GM21367 (cell line): ENCODE measurements at regions not wholly inside any gene's neighbourhood (a gene's known extent, or its start where the extent isn't known, plus 50 kb on each side); places are given as distances from the start of the nearest gene placed in this dataset.

Source experiments
- ATAC-seq: cut with Tn5 transposase; IDR thresholded peaks from one replicate; pipeline ENCODE4 v1.9.1; 2021; ENCODE audit not compliant: unreplicated experiment

DNA sequence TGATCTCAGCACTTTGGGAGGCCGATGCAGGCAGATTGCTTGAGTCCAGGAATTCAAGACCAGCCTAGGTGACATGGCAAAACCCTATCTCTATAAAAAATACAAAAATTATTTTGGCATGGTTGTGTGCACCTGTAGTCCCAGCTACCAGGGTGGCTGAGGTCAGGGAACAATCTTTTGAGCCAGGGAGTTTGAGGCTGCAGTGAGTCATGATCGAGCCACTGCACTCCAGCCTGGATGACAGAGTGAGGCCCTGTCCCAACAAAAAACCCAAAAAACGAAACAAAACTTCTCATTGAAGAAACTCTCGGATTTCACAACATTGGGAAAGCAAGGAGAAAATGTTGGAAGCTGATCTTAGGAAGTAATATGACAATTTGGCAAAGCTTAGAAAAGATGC is 317.3 kb upstream of the MGAT5 start:
- ATAC-seq = no peak

DNA sequence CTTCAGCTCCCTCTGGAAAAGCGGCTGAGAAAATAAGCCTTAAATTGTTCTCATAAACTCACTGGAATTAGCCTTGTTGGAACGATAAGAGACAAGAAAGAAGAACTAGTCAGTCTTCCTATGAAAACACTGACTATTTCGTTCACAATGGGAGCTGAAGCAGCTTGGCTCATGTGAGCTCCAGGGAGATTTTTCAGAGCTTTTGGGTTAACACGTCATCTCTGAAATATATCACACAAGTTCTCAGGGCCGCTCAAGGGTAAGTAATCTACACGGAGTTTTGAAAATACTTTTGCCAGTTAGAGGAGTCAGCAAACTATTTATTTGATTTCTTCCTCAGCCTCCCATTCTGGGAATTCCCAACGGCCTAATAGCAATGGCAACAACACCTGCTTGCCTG is 316.2 kb upstream of the MGAT5 start:
- ATAC-seq = no peak

DNA sequence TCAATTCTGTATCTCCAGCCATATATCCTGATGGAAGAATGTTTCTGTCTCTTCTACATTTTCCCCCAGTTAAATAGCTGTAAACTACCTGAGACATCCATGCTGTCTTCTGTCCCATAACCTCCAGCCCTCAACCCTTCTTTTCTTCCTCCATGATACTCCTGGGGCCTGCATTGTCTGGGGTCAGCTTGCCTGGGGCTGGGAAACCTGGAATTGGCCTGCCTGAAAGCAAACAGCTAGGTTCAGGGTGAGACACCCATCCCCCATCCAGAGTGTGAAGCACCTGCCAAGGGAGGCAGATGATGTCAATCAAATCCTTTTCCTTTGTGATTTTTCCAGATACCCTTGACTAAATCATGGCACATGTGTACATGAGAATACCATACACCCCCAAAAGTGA is 313.7 kb upstream of the MGAT5 start:
- no peak for ATAC-seq

DNA sequence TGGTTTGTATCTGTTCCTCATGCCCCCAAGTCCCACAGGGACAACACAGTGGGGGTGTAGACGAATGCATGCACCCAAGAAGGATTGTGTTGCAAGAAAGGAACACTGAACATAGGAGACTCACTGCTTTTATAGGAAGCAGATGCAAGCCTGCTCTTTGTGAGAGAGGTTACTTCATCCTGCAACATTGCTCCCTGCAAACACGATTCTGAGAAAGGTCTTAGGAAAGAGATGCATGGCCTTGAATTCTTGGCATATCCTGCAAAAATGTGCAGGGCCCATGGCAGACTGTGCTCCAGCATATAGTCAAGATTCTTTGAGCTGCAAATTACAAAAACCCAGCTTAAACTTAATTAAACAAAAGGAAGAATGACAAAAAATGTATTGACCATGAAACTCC is 312.2 kb upstream of the MGAT5 start:
- no peak for ATAC-seq

DNA sequence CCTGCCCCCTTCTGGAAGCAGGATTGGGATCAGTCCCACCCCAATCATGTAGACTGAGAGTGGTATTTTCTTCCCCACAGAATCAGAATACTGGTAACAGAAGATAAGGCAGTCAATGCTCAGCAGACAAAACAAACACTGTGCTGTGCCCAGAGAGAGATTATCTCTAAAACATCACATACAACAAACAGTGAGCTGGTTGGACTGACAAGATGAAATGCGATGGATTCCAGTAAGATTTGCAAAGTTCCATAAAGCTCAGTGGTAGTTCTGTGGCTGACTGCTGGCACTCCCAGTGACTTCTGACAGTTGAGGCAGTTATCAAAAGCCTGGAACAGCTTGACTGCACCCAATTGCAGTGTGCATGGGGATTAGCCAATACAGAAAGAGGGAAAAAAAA is 311.5 kb upstream of the MGAT5 start:
- no peak for ATAC-seq

DNA sequence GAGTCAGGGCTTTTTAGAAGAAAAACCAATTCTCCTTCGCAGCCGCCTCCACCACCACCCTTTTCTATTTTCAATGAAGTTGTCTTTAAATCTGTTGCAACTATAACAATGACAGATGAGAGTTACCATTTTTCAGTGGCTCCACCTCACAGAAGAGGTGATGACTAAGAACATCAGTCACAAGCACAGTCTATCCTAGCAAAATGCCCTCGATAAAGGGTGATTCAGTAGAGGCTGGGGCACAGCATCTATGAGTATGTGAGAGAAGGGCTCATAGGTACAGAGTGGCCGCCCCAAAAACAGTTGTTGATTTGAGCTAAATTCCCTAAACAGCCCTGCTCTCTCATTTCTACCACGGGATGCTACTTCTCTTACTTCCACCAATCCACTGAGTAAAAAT is 310.8 kb upstream of the MGAT5 start:
- no peak for ATAC-seq

DNA sequence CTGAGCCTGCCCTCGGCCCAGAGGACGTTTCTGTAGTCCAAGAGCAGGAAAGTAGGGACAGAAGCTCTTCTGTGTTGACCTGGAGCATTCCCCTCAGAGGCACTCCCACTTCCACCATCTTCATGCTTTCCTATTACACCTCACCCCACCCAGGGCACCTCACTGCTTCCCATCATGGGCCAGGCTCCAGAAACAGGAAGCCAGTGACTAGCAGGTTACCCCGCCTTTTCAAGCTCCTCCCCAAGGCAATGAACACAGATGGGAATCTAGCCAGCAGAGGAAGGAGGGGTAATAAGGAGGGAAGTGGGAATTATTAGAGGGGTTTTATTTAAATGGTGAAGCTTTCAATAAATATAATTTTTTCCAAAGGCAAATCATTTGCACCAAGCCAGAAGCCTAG is 308.8 kb upstream of the MGAT5 start:
- no peak for ATAC-seq

DNA sequence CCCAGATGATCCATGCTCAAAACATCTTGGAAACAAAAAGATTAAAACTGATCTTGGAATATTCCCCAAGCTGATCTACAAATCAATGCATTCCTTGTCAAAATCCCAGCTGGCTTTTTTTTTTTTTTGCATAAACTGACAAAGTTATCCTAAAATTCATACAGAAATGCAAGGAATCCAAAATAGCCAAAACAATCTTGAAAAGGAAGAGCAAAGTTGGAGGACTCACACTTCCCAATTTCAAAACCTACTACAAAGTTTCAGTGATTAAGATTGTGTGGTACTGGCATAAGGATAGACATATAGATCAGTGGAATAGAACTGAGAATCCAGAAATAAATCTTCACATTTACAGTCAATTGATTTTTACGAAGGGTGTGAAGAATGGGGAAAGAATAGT is 306.8 kb upstream of the MGAT5 start:
- ATAC-seq = no peak

DNA sequence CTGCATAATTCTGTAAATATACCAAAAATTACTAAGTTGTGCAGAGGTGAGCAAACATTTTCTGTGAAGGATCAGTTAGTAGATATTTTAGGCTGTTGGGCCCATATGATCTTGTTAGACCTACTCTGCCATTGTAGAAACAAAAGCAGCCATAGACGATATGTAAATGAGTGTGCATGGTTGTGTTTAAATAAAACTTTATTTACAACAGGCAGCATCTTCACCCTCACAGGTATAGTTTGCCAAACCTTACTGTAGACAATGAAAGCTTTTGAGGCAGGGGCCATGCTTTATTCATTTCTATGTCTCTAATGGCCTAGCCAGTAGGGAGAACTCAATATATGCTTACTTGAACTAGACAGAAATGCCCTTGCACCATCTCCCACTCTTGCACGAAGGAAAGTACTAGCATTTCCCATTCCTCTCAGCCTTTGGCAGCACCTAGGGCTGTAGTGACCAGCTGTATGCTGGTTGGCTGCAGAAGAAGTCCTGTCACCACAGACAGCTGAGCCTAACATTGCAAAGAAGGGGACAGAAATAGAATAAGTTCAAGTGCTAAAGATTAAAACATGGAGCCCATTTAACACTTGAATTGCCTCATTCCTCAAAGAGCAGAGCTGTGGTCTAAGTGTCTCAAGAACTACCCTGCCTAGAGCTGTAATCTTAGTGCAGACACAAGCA is 305.1 kb upstream of the MGAT5 start:
- ATAC-seq = no peak

DNA sequence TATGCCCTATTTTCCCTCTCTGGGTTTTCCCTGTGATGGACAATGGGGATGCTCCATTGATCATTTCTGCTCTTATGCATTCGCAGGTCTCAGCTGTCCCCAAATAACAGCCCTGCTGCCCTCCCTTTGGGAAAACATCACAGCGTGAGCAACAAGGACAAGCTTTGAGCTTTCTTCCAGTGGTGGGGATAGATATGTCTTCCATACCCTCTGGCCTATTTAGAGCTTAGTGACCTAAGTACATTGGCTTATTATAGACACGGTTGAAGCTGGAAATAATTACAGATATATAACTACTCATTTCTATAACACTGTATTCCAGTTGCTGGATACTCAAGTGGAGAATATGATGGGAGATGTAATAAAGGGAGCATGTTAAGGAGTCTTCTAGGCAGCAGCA is 304.3 kb upstream of the MGAT5 start:
- ATAC-seq = no peak

DNA sequence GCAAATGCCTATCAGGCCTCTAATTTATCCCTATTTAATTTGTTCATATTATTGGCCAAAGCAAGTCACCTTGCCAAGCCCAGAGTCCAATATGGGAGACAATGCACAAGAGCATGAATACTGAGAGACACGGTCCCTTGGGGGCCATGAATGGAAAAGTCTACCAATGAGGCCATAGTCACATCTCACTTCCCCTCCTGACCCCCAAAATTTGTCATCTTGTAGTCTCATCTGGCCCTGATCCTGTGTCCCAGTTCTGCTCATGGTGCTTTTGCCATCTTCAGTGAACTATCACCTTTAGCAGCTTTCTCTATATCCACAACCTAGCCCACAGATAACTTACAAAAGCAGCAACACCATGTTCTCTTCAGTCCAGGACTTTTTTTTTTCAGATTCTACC is 302.7 kb upstream of the MGAT5 start:
- no peak for ATAC-seq

DNA sequence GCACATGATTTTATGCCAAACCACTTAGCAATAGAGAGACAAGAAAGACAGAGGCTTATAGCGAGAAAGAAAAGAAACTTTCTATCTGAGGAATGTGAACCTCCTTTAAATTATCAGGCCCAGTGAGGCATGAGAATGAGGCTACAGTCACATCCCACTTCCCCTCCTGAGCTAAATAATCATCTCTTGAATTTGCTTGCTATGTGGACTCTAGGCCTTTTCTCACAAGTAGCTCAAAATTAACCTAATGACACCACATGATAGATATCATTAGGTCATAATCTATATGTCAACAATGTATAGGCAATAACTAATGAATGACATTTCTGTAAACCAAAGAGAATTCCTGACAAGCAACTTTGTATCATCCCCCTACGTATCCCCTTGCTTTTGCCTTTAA is 301.5 kb upstream of the MGAT5 start:
- ATAC-seq = peak; percentile 30

DNA sequence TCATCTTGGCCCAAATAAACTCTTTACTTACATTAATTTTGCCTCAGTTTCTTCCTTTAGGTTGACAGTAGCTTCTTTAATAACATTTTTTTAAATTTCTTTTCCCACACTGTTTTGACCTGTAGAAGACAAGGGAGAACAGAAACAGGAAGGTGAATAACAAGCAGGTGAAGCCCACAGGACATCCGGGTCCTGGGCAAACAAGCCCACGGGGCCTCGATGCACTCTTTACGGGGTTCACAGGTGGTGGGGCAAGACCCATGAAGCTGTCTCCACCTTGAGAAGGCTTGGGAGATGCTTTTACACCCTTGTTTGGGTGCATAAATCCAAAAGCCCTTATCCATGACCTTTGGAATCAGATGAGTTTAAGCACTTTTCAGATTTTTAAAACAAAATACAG is 301.0 kb upstream of the MGAT5 start:
- ATAC-seq = no peak

DNA sequence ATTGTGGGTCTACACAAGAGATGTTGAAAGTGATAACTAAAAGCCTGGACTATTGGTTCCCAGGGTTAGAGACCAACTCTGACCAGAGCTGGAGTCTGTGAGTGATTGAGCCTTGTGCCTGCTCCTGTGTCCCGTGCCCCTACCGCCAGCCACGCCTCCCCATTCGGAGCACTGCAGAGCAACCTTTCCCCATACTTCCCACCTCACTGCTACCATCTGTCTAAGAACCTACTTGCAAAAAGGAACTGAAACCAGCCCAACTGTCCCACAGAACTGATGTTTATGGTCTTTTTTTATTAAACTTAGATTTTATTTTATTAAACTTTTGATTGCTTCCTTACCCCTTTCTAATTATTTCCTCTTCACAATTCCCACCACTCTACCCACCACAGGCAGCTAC is 300.3 kb upstream of the MGAT5 start:
- ATAC-seq = peak; percentile 85

DNA sequence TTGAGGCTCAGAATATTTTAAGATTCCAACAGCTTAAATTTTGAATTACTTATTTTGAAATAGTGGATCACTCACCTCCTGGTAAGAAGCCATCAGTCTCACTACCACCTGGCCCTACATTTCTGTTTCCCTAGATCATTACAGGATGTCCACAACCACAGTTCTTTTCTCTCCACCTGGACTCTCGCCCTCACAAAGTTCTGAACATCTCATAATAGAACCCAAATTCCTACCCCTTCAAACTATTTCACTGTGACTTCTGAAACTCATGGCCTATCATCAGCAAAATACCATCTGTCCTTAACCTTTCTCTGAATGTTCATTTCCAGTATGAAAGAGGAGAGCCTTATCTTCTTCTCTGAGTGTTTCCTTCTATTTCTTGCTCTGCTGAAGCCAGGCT is 299.2 kb upstream of the MGAT5 start:
- ATAC-seq = no peak

DNA sequence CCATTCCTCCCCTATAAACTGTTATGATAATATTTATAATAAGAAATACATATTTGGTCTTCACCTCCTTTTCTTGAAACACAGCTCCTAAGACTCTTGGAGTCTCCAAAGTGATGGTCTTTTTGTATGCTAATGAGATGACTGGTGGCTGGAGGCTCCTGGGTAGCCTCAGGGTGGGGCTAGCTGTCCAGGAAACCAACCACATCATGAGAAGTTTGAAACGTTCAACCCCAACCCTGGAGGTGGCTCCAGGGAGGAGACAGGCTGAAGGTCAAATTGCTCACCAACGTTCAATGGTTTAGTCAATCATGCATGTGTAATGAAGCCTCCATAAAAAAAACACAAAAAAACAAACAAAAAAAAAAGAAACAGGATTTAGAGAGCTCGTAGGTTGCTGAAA is 298.7 kb upstream of the MGAT5 start:
- ATAC-seq = no peak

DNA sequence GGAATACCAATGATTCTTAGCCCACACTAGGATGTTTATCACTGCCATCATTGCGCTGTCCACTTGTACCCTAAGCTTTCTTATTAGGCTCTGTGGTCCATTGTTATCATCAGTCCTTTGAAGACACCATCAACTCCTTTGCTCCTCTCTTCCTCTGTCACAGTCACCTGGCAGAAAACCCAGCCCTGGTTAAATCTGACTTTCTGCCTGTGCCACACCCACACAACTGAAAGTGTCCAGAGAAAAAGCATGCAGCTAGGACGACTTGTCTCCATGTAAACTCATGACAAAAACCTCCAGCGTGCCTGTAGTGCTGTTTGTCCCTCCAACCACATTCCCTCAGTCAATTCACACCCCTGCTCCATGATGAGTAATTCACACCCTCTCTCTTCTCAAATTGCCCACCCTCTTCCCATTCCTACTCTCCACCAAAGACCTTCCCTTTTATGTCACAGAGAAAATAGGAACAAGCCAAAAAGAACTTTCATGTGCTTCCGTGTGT is 297.4 kb upstream of the MGAT5 start:
- ATAC-seq = no peak

DNA sequence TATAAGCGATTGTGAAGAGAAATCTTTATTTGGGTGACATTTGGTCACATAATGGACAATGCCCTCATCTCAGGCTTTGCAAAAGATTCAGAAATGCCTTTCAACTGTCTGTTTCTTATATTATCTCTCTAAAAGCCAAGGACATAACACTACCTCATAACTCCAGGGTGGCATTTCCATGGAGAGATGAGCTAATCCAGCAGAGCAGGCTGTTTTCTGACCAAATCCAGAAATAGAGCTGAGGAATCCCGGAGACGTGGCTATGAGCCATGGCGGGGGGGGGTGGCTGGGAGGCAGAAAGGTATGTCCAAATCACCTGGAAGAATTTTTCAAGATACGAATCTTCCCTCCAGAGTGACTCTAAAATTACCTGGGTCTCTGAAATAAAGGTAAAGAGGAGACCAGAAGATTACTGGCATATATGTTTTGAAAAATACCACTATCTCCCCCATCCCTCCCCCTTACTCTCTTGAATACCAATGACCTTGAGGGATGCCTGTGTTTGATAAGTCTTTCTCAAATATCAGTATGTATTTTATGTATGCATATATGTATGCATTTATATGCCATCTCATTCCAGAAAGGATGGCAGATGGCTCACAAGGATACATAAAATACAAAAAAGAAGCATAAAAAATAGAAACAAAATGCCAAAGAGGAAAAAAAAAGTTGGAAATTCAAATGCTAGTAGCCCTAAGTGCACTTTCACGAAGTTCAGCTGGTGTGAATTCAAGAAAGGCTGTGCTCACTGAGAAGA is 296.0 kb upstream of the MGAT5 start:
- ATAC-seq = no peak

DNA sequence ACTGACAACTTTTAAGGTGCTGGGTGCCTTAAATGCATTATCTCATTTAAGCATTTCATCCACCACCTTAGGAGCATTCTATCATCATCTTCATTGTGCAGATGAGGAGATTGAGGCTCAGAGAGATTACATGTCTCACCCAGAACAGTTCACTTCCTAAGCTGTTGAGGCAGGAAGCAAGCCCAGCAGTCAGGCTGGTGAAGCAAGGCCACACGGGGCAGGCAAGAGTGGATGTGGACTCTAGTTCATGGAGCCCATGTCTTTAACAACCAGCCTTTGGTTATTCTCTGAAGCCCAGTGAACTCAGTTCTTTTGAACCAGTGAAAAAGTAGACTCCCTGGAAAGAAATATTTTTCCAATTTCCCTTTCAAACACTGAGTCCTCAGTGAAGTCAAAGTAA is 294.8 kb upstream of the MGAT5 start:
- ATAC-seq = no peak

DNA sequence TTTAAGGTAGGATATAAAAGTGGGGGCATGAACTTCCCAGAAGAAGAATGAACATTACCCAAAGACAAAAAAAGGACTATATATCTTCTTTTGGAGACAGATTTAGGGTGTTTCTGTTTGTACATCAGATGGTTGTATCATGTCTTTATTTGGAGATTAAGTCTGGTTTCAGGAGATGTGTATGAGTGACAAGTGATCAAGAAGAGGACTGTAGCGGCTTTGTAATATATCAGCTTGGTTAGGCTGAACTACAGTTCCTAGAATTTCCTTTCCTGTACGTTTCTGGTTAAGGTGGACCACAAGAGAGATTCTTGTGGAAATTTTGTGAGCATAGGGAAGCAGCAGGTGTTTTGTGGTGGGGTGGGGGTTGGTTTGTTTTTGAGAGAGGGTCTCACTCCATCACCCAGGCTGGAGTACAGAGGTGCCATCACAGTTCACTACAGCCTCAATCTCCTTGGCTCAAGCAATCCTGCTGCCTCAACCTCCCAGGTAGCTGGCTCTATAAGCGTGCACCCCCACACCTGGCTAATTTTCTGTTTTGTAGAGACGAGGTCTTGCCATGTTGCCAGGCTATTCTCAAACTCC is 287.1 kb upstream of the MGAT5 start:
- no peak for ATAC-seq

DNA sequence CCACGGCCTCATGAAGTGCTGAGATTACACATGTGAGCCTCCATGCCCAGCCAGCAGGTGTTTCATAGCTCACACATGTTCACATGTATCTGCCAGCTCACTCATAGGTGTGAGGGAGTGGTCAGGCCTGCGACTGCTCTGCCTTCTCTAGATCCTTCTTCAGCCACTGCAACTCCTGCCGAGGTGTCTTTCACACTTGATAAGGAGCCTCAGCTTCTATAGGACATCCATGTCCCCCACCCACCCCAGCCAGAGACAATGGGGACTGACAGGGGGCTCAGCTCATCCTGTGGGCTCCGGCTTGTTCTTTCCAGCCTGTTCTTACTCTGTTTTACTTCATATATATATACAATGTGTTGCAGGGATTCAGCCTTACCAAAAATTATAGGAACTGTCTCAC is 286.5 kb upstream of the MGAT5 start:
- ATAC-seq = no peak

DNA sequence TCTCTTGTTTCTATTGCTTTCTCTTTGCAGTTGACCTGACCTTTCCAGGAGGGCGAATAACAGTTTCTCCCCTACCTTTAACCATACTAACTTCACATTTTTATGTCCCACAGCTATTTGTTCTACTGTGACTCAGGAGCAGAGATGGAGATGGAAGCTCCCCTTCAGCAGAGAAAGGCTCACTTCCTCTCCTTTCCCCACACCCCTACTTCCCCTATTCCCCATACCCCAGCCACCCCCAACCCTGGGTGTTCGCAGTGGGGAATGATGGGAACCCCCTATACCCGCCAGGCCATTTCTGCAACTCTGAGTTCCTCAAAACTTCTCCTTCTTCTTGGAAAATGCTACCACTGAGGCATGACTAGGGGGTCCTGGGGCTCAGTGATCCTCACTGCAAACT is 285.4 kb upstream of the MGAT5 start:
- no peak for ATAC-seq
